Activated CD4-positive, alpha-beta T cell treated with anti-CD3 and anti-CD28 coated beads, Interleukin-2, Interleukin-6, amounts not matched to agents 100 ng/mL and 50 ng/mL, durations not matched to agents 16 hours and 8 hours (primary cell): ENCODE measurements at regions not wholly inside any gene's neighbourhood (a gene's known extent, or its start where the extent isn't known, plus 50 kb on each side); places are given as distances from the start of the nearest gene placed in this dataset.
"Not testable (repeated sequence)": the region's sequence is repeated elsewhere in the genome, so short reads cannot be mapped to it uniquely, and the experiment has no call there.

Source experiments
- DNase-seq: peaks from one replicate; pipeline ENCODE4 v3.0.0-alpha.2; 2020

GRCh38 chr3:176147251-176147650, 1050.0 kb downstream of the TBL1XR1 start:
- no peak for DNase-seq

- DNase-seq: no peak
Observed at GRCh38 chr3:176141837-176142236, 1055.4 kb downstream of the TBL1XR1 start.

GRCh38 chr3:176120507-176120906, 1076.8 kb downstream of the TBL1XR1 start:
- no peak for DNase-seq

- DNase-seq: no peak
Observed at GRCh38 chr3:176119826-176120225, 1077.5 kb downstream of the TBL1XR1 start.

- DNase-seq: no peak
Observed at GRCh38 chr3:176106380-176106779, 1090.9 kb downstream of the TBL1XR1 start.

- no peak for DNase-seq
Observed at GRCh38 chr3:176097027-176097426, 1100.3 kb downstream of the TBL1XR1 start.

GRCh38 chr3:176093892-176094291, 1103.4 kb downstream of the TBL1XR1 start:
- not testable (repeated sequence) for DNase-seq

- DNase-seq: no peak
Observed at GRCh38 chr3:176090727-176091126, 1106.6 kb downstream of the TBL1XR1 start.

- no peak for DNase-seq
Observed at GRCh38 chr3:176088962-176089383, 1108.3 kb downstream of the TBL1XR1 start.

- DNase-seq: no peak
Observed at GRCh38 chr3:176087066-176087697, 1110.1 kb downstream of the TBL1XR1 start.

- DNase-seq: no peak
Observed at GRCh38 chr3:176079785-176080184, 1117.5 kb downstream of the TBL1XR1 start.

- no peak for DNase-seq
Observed at GRCh38 chr3:176078906-176079305, 1118.4 kb downstream of the TBL1XR1 start.

GRCh38 chr3:176075491-176075890, 1121.8 kb downstream of the TBL1XR1 start:
- DNase-seq: no peak

GRCh38 chr3:176075046-176075445, 1122.2 kb downstream of the TBL1XR1 start:
- no peak for DNase-seq

- no peak for DNase-seq
Observed at GRCh38 chr3:176074096-176074495, 1123.2 kb downstream of the TBL1XR1 start.

GRCh38 chr3:176071943-176072342, 1125.3 kb downstream of the TBL1XR1 start:
- DNase-seq: no peak

- DNase-seq: no peak
Observed at GRCh38 chr3:176068750-176069149, 1128.5 kb downstream of the TBL1XR1 start.

GRCh38 chr3:176058856-176059255, 1138.4 kb downstream of the TBL1XR1 start:
- DNase-seq: no peak

- DNase-seq: no peak
Observed at GRCh38 chr3:176055836-176056235, 1141.4 kb downstream of the TBL1XR1 start.

GRCh38 chr3:176051766-176052165, 1145.5 kb downstream of the TBL1XR1 start:
- DNase-seq: no peak

GRCh38 chr3:176046703-176047102, 1150.6 kb downstream of the TBL1XR1 start:
- DNase-seq: no peak

- DNase-seq: no peak
Observed at GRCh38 chr3:176041812-176042211, 1155.5 kb downstream of the TBL1XR1 start.

- no peak for DNase-seq
Observed at GRCh38 chr3:176041185-176041584, 1156.1 kb downstream of the TBL1XR1 start.

GRCh38 chr3:176037636-176038035, 1159.6 kb downstream of the TBL1XR1 start:
- no peak for DNase-seq

- DNase-seq: no peak
Observed at GRCh38 chr3:176032043-176032442, 1165.2 kb downstream of the TBL1XR1 start.
